ENCODE measurements at regions not wholly inside any gene's neighbourhood (a gene's known extent, or its start where the extent isn't known, plus 50 kb on each side); places are given as distances from the start of the nearest gene placed in this dataset.

- TF ChIP-seq POLR2AphosphoS5 (IDR thresholded peaks at IDR 0.05) (no peak), POLR2A (IDR thresholded peaks at IDR 0.05; ENCODE audit: low read depth) (no peak)
- TF ChIP-seq, protein P1, sequence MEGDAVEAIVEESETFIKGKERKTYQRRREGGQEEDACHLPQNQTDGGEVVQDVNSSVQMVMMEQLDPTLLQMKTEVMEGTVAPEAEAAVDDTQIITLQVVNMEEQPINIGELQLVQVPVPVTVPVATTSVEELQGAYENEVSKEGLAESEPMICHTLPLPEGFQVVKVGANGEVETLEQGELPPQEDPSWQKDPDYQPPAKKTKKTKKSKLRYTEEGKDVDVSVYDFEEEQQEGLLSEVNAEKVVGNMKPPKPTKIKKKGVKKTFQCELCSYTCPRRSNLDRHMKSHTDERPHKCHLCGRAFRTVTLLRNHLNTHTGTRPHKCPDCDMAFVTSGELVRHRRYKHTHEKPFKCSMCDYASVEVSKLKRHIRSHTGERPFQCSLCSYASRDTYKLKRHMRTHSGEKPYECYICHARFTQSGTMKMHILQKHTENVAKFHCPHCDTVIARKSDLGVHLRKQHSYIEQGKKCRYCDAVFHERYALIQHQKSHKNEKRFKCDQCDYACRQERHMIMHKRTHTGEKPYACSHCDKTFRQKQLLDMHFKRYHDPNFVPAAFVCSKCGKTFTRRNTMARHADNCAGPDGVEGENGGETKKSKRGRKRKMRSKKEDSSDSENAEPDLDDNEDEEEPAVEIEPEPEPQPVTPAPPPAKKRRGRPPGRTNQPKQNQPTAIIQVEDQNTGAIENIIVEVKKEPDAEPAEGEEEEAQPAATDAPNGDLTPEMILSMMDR (IDR thresholded peaks at IDR 0.05) = no peak
These were observed 1881.7 kb downstream of the ARAP2 start for GRCh38 chr4:34362654-34363053.
